ENCODE measurements at regions not wholly inside any gene's neighbourhood (a gene's known extent, or its start where the extent isn't known, plus 50 kb on each side); places are given as distances from the start of the nearest gene placed in this dataset.
"Not testable (repeated sequence)": the region's sequence is repeated elsewhere in the genome, so short reads cannot be mapped to it uniquely, and the experiment has no call there.

DNA sequence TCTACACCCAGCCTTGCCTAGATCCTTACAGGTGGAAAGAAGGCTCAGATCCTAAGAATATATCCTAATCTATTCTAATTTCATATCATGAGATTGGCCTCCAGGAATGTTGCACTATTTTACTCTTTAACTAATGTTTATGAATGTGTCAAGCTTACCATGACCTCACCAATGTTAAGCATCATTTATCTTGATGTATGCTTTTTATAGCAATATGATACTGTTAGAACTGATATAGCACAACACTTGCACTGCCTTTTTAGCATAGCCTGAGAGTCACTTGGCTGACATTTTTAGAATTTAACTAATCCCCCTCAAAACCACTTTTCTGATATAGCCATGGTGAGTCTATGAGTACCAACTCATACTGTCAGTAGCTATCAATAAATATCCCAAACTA is 191.5 kb upstream of the NR2F2 start:
- DNase-seq (ENCODE audit: low read depth in 1 of 2, low spot score in 1 of 2) = no peak
- Histone ChIP-seq H3K27ac (no peak overlapping the region), H3K27me3 (no peaks in the 10 kb centered on the region), H3K9me3 (ENCODE audit: low read depth) (no peaks in the 10 kb centered on the region), H3K4me1 (ENCODE audit: low read depth) (no peaks in the 10 kb centered on the region), H3K36me3 (no peaks in the 10 kb centered on the region), H3K4me3 (no peak overlapping the region)
- TF ChIP-seq, protein P1, sequence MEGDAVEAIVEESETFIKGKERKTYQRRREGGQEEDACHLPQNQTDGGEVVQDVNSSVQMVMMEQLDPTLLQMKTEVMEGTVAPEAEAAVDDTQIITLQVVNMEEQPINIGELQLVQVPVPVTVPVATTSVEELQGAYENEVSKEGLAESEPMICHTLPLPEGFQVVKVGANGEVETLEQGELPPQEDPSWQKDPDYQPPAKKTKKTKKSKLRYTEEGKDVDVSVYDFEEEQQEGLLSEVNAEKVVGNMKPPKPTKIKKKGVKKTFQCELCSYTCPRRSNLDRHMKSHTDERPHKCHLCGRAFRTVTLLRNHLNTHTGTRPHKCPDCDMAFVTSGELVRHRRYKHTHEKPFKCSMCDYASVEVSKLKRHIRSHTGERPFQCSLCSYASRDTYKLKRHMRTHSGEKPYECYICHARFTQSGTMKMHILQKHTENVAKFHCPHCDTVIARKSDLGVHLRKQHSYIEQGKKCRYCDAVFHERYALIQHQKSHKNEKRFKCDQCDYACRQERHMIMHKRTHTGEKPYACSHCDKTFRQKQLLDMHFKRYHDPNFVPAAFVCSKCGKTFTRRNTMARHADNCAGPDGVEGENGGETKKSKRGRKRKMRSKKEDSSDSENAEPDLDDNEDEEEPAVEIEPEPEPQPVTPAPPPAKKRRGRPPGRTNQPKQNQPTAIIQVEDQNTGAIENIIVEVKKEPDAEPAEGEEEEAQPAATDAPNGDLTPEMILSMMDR (IDR thresholded peaks at IDR 0.05; ENCODE audit: low read depth, low read length) = no peak

DNA sequence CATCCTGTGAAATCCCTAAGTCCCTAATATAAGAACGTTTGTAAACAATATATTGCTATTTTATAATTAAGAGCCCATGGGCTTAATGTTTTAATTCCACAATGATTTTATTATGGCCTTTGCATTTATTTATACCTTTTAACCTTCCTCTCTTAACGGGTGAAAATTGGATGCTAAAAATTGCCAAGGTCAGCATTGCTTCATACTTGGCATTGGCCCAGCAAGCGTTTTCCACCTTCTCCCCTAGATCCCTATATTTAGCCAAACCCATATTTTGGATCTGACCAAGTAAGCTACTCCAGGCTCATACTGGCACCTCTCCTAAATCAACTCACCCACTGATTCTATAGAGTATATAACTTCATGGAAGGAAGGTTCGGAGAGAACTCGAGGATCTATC is 188.0 kb upstream of the NR2F2 start:
- no peaks in the 10 kb centered on the region for H3K9me3 ChIP-seq (ENCODE audit: low read depth)
- no peaks in the 10 kb centered on the region for H3K36me3 ChIP-seq
- no peak overlapping the region for H3K27ac ChIP-seq
- H3K4me3 ChIP-seq = no peak overlapping the region
- H3K4me1 ChIP-seq (ENCODE audit: low read depth) = no peaks in the 10 kb centered on the region
- no peak for DNase-seq (ENCODE audit: low read depth in 1 of 2, low spot score in 1 of 2)
- H3K27me3 ChIP-seq = no peaks in the 10 kb centered on the region
- TF ChIP-seq, protein P1 (IDR thresholded peaks at IDR 0.05; ENCODE audit: low read depth, low read length) = no peak

DNA sequence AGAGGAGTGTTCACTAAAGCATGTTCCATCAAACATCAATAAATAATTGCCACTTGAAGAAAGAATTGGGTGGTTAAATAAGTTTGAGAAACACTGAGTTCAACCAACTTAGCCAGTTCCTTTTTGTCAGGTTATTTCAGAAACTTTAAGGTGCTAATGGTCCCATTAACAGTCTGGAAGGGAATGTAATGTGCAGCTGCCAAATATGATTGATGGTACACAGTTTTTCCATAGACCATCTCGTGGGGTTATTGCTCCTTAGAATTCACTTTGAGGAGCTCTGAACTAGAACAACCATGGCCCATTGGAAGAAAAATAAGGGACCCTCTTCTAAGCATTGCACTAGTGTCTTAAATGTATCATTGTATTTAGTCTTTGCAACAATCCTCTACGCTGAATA is 185.8 kb upstream of the NR2F2 start:
- TF ChIP-seq, protein P1 (IDR thresholded peaks at IDR 0.05; ENCODE audit: low read depth, low read length) = no peak
- no peaks in the 10 kb centered on the region for H3K36me3 ChIP-seq
- H3K4me1 ChIP-seq (ENCODE audit: low read depth) = no peaks in the 10 kb centered on the region
- no peaks in the 10 kb centered on the region for H3K27me3 ChIP-seq
- no peak for DNase-seq (ENCODE audit: low read depth in 1 of 2, low spot score in 1 of 2)
- H3K27ac ChIP-seq = no peak overlapping the region
- no peaks in the 10 kb centered on the region for H3K9me3 ChIP-seq (ENCODE audit: low read depth)
- no peak overlapping the region for H3K4me3 ChIP-seq

DNA sequence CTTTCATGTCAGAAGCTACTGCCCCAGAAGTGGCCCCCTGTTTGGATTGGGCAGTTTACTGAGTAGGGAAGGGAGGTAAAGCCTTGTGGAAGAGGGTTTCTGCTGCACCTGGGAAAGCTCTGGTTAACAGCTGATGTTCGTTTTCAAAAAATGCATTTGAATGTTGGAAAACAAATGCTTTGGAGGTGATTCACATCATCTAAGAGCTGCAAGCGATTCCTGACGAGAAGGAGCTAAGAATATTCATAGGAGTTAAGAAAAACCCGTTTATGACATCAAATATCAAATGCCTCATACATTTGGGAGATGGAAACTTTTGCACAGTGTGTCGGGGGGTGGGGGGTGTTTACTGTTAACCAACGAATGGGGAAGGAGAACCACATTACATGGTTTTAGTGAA is 183.8 kb upstream of the NR2F2 start:
- H3K4me3 ChIP-seq = no peak overlapping the region
- H3K27me3 ChIP-seq = no peaks in the 10 kb centered on the region
- no peaks in the 10 kb centered on the region for H3K4me1 ChIP-seq (ENCODE audit: low read depth)
- H3K27ac ChIP-seq = no peak overlapping the region
- TF ChIP-seq, protein P1 (IDR thresholded peaks at IDR 0.05; ENCODE audit: low read depth, low read length) = no peak
- H3K9me3 ChIP-seq (ENCODE audit: low read depth) = no peaks in the 10 kb centered on the region
- no peak for DNase-seq (ENCODE audit: low read depth in 1 of 2, low spot score in 1 of 2)
- no peaks in the 10 kb centered on the region for H3K36me3 ChIP-seq

DNA sequence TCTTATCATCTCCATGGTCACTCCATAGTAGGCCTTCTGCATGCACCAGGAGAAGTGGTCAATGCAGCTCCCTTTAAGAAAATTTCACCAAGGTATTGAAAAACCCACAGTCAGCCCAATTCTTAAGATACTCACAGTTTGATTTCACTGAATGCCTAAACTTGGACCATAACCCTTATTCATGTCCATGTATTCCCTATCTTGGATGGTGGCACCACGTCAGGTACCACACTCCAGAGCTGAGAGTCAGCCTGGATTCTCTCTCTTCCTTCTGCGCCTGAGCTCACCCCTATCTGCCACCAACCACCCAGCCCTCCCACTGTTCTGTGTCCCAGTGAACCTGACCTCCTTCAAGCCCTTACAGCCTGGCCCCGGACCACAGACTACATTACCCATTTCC is 183.2 kb upstream of the NR2F2 start:
- TF ChIP-seq, protein P1 (IDR thresholded peaks at IDR 0.05; ENCODE audit: low read depth, low read length) = no peak
- Histone ChIP-seq H3K4me3 (no peak overlapping the region), H3K36me3 (no peaks in the 10 kb centered on the region)

DNA sequence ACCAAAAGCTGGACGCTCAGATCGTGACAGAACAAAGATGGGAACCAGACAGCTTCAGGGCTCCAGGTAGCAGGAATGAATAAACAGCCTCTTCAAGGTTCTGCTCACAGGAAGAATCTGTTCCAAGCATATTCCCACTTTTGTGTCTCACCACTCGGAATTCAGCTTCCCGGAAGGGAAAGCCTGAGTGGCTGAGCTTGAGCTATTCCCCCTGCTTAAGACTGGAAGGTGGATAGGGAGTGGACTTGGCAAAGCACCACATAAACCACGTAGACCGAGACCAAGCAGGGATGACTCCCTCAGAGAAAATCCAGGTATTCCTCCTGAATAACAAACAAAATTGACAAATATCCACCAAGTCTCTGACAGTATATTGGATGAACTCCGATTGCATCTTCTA is 180.2 kb upstream of the NR2F2 start:
- H3K27me3 ChIP-seq = no peaks in the 10 kb centered on the region
- H3K4me1 ChIP-seq (ENCODE audit: low read depth) = no peaks in the 10 kb centered on the region
- no peak for DNase-seq (ENCODE audit: low read depth in 1 of 2, low spot score in 1 of 2)
- no peak overlapping the region for H3K4me3 ChIP-seq
- H3K36me3 ChIP-seq = no peaks in the 10 kb centered on the region
- H3K27ac ChIP-seq = no peak overlapping the region
- no peaks in the 10 kb centered on the region for H3K9me3 ChIP-seq (ENCODE audit: low read depth)
- TF ChIP-seq, protein P1 (IDR thresholded peaks at IDR 0.05; ENCODE audit: low read depth, low read length) = no peak

More for the DNA sequence above, 183.2 kb upstream of the NR2F2 start:
- H3K27me3 ChIP-seq = no peaks in the 10 kb centered on the region
- no peaks in the 10 kb centered on the region for H3K9me3 ChIP-seq (ENCODE audit: low read depth)
- no peak for DNase-seq (ENCODE audit: low read depth in 1 of 2, low spot score in 1 of 2)
- H3K27ac ChIP-seq = no peak overlapping the region
- H3K4me1 ChIP-seq (ENCODE audit: low read depth) = no peaks in the 10 kb centered on the region

DNA sequence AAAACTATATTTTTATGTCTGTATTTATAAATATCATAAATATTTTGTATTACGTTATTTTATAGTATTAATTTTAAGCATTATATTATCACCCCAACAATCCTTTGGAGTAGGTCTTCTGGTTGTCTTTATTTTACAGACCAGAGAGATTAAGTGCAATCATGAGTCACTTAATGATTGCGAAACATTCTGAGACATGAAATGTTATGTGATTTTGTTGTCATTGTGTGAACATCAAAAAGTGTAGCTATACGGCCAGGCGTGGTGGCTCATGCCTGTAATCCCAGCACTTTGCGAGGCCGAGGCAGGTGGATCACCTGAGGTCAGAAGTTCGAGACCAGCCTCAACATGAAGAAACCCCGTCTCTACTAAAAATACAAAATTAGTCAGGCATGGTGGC is 178.8 kb upstream of the NR2F2 start:
- not testable (repeated sequence) for H3K4me1 ChIP-seq (ENCODE audit: low read depth); H3K27me3 ChIP-seq; H3K27ac ChIP-seq; H3K4me3 ChIP-seq; H3K9me3 ChIP-seq (ENCODE audit: low read depth); H3K36me3 ChIP-seq
- DNase-seq (ENCODE audit: low read depth in 1 of 2, low spot score in 1 of 2) = peak in 1 of 2 donors; percentile 56

All from cardiac muscle cell (in vitro differentiated cells and primary cell).